ENCODE measurements at regions not wholly inside any gene's neighbourhood (a gene's known extent, or its start where the extent isn't known, plus 50 kb on each side); places are given as distances from the start of the nearest gene placed in this dataset.

- Histone ChIP-seq H3K4me3 (ENCODE audit: low read depth in 1 of 3, low read length in 3 of 3) (no peak overlapping the region), H3K27ac (ENCODE audit: low read depth in 1 of 2, low read length in 2 of 2) (no peak overlapping the region), H3K27me3 (ENCODE audit: control insufficient read depth in 4 of 4, insufficient read depth in 4 of 4, low read length in 3 of 4) (no peaks in the 10 kb centered on the region), H3K9ac (ENCODE audit: low read depth in 1 of 2, low read length in 2 of 2) (no peak overlapping the region), H3K9me3 (ENCODE audit: control insufficient read depth in 4 of 4, low read length in 3 of 4) (peaks cover 0 to 28% (median 2%) of the 10 kb centered on the region in 4 donors), H3K36me3 (ENCODE audit: control insufficient read depth in 4 of 4, insufficient read depth in 3 of 4, low read depth in 1 of 4, low read length in 3 of 4) (no peaks in the 10 kb centered on the region), H3K4me1 (ENCODE audit: control insufficient read depth in 4 of 4, insufficient read depth in 4 of 4, low read length in 3 of 4) (no peaks in the 10 kb centered on the region)
- no peak for DNase-seq (ENCODE audit: low spot score)
- 93% methylated on average over 3 of the region's 3 CpGs for WGBS
- no peak for TF ChIP-seq YY1 (IDR thresholded peaks at IDR 0.05)
- no peak for TF ChIP-seq ATF3 (IDR thresholded peaks at IDR 0.05)
- TF ChIP-seq EGR1 (IDR thresholded peaks at IDR 0.05; ENCODE audit: low read depth in 2 of 2), result no peak
- TF ChIP-seq HNF4A (conservative IDR thresholded peaks at IDR 0.05), result no peak
- TF ChIP-seq TAF1 (conservative IDR thresholded peaks at IDR 0.05), result no peak
- TF ChIP-seq FOXA2 (IDR thresholded peaks at IDR 0.05), result no peak
- TF ChIP-seq RXRA (IDR thresholded peaks at IDR 0.05), result no peak
- no peak for TF ChIP-seq JUND (IDR thresholded peaks at IDR 0.05)
- TF ChIP-seq RAD21 (IDR thresholded peaks at IDR 0.05), result no peak
- TF ChIP-seq FOXA1 (IDR thresholded peaks at IDR 0.05), result no peak
- TF ChIP-seq GABPA (IDR thresholded peaks at IDR 0.05 in 1 of 2, conservative IDR thresholded peaks at IDR 0.05 in 1 of 2), result no peak
- TF ChIP-seq CTCF (IDR thresholded peaks at IDR 0.05; ENCODE audit: low read depth, low read length, missing input control), result no peak
- no peak for TF ChIP-seq MAX (IDR thresholded peaks at IDR 0.05)
- TF ChIP-seq ZBTB33 (IDR thresholded peaks at IDR 0.05), result no peak
- no peak for TF ChIP-seq HNF4G (IDR thresholded peaks at IDR 0.05)
- no peak for TF ChIP-seq SP1 (IDR thresholded peaks at IDR 0.05)
- TF ChIP-seq NR2F2 (IDR thresholded peaks at IDR 0.05), result no peak
- TF ChIP-seq REST (IDR thresholded peaks at IDR 0.05), result no peak
These were observed 963.2 kb downstream of the TRHDE start for GRCh38 chr12:73235387-73235786.
